Aorta (tissue), 5 donors: ENCODE measurements at regions not wholly inside any gene's neighbourhood (a gene's known extent, or its start where the extent isn't known, plus 50 kb on each side); places are given as distances from the start of the nearest gene placed in this dataset.
A peak's percentile ranks its signal among the peaks of the same experiment; 100 is the strongest.

ENCODE experiments used
- ATAC-seq: fragments of 200-7000 bp; cut with Tn5 transposase; one replicate; pipeline ENCODE4 v1.9.1; 2022; ENCODE audit warnings: moderate library complexity; ENCODE audit not compliant: low FRiP score
- DNase-seq, 2 donors: peaks; one replicate each; pipeline ENCODE4 v3.0.0-alpha.2; 2020
- H3K27ac ChIP-seq, 2 donors: one replicate each; pipeline ENCODE4 v1.5.1; 2013; ENCODE audit warnings: low read length in 2 of 2, mild to moderate bottlenecking in 2 of 2, moderate library complexity in 2 of 2, control low read depth in 1 of 2, inconsistent platforms in 1 of 2, low read depth in 1 of 2
- H3K27me3 ChIP-seq, 2 donors: one replicate each; pipeline ENCODE4 v1.6.1; 2013; ENCODE audit warnings: control low read depth in 1 of 2, low read length in 1 of 2, mild to moderate bottlenecking in 1 of 2, moderate library complexity in 1 of 2; ENCODE audit not compliant: insufficient read depth in 2 of 2, control insufficient read depth in 1 of 2
- H3K36me3 ChIP-seq, 2 donors: one replicate each; pipeline ENCODE4 v1.6.1; 2013; ENCODE audit warnings: control low read depth in 1 of 2, low read length in 1 of 2, mild to moderate bottlenecking in 1 of 2; ENCODE audit not compliant: insufficient read depth in 2 of 2, control insufficient read depth in 1 of 2
- H3K4me1 ChIP-seq, 2 donors: one replicate each; pipeline ENCODE4 v1.6.1; 2013; ENCODE audit warnings: low read length in 2 of 2, control low read depth in 1 of 2, mild to moderate bottlenecking in 1 of 2, moderate library complexity in 1 of 2; ENCODE audit not compliant: insufficient read depth in 2 of 2, control insufficient read depth in 1 of 2
- H3K4me3 ChIP-seq, 2 donors: one replicate each; pipeline ENCODE4 v1.5.1; 2013; ENCODE audit warnings: low read length in 2 of 2, control low read depth in 1 of 2, mild to moderate bottlenecking in 1 of 2
- H3K9me3 ChIP-seq: one replicate; pipeline ENCODE4 v1.6.1; 2013; ENCODE audit warnings: mild to moderate bottlenecking, low read length; ENCODE audit not compliant: control insufficient read depth
- WGBS, 2 donors: extraction: QIAGEN DNeasy Blood & Tissue Kit; methylation state at CpG; one replicate each; pipeline ENCODE4 v1.1.7; 2013; 5-methylcytosine and 5-hydroxymethylcytosine counted together
- intact Hi-C, 2 donors: fragments of 100-400 bp; cut with DNase I; formaldehyde crosslinking; loops; one replicate each; pipeline versions ENCODE4 v1.14.2 to v1.15.0; 2022
- donor health status: healthy with polysubstance abuse.
- donor health status: Bipolar disorder and iron deficiency.
- donor health status: DM: no; HTN: no; CAD: no.
- donor health status: DM: no; HTN: no; CAD: no.
- donor health status: DM: yes; HTN: yes; CAD: no.

- no peak overlapping the region for H3K4me3 ChIP-seq
- ATAC-seq (peak; percentile 29), DNase-seq (no peak)
- intact Hi-C loops: no loop called here
- H3K4me1 ChIP-seq: peaks cover 2% of the 10 kb centered on the region in 2 donors
- H3K27me3 ChIP-seq: no peaks in the 10 kb centered on the region
- 82 to 84% methylated on average over 6 of the region's 6 CpGs for WGBS, 2 donors
- H3K9me3 ChIP-seq: no peaks in the 10 kb centered on the region
- H3K27ac ChIP-seq: no peak overlapping the region
- H3K36me3 ChIP-seq: no peaks in the 10 kb centered on the region
These were observed 519.5 kb upstream of the CHAC2 start for GRCh38 chr2:53247956-53248735.

- Histone ChIP-seq H3K9me3 (no peaks in the 10 kb centered on the region), H3K36me3 (no peaks in the 10 kb centered on the region), H3K27ac (no peak overlapping the region), H3K27me3 (no peaks in the 10 kb centered on the region), H3K4me3 (no peak overlapping the region), H3K4me1 (no peaks in the 10 kb centered on the region)
- DNase-seq (no peak), ATAC-seq (no peak)
- intact Hi-C loops: no loop called here
These were observed 524.2 kb upstream of the CHAC2 start for GRCh38 chr2:53243430-53243829.

GRCh38 chr2:53242090-53242489 lies 525.5 kb upstream of the CHAC2 start:
- no peak overlapping the region for H3K4me3 ChIP-seq
- DNase-seq (no peak), ATAC-seq (no peak)
- no peaks in the 10 kb centered on the region for H3K27me3 ChIP-seq
- 72% methylated on average over 3 of the region's 3 CpGs for WGBS, 2 donors
- no peaks in the 10 kb centered on the region for H3K9me3 ChIP-seq
- no peak overlapping the region for H3K27ac ChIP-seq
- no peaks in the 10 kb centered on the region for H3K36me3 ChIP-seq
- no peaks in the 10 kb centered on the region for H3K4me1 ChIP-seq
- intact Hi-C loops: no loop called here

GRCh38 chr2:53235836-53236582 lies 531.6 kb upstream of the CHAC2 start:
- ATAC-seq: no peak
- intact Hi-C loops: no loop called here

GRCh38 chr2:53234548-53234903 lies 533.1 kb upstream of the CHAC2 start:
- Histone ChIP-seq H3K27me3 (no peaks in the 10 kb centered on the region), H3K4me3 (no peak overlapping the region), H3K4me1 (no peaks in the 10 kb centered on the region), H3K36me3 (no peaks in the 10 kb centered on the region), H3K27ac (no peak overlapping the region), H3K9me3 (no peaks in the 10 kb centered on the region)
- intact Hi-C loops: no loop called here
- ATAC-seq: no peak
- WGBS, 2 donors: 72 to 88% methylated on average over 1 of the region's 1 CpG
- DNase-seq: no peak

More at GRCh38 chr2:53235836-53236582, 531.6 kb upstream of the CHAC2 start:
- Histone ChIP-seq H3K36me3 (no peaks in the 10 kb centered on the region), H3K9me3 (no peaks in the 10 kb centered on the region), H3K27me3 (no peaks in the 10 kb centered on the region), H3K4me3 (no peak overlapping the region), H3K27ac (no peak overlapping the region), H3K4me1 (no peaks in the 10 kb centered on the region)
- 23 to 28% methylated on average over 1 of the region's 1 CpG for WGBS, 2 donors
- no peak for DNase-seq

GRCh38 chr2:53233759-53234547 lies 533.7 kb upstream of the CHAC2 start:
- Histone ChIP-seq H3K9me3 (no peaks in the 10 kb centered on the region), H3K4me1 (no peaks in the 10 kb centered on the region), H3K27me3 (no peaks in the 10 kb centered on the region), H3K27ac (no peak overlapping the region), H3K36me3 (no peaks in the 10 kb centered on the region), H3K4me3 (no peak overlapping the region)
- 94% methylated on average over 4 of the region's 4 CpGs for WGBS, 2 donors
- intact Hi-C loops: no loop called here
- DNase-seq: no peak
- no peak for ATAC-seq

- no peaks in the 10 kb centered on the region for H3K27me3 ChIP-seq
- H3K27ac ChIP-seq: no peak overlapping the region
- intact Hi-C loops: no loop called here
- no peak for ATAC-seq
- H3K4me1 ChIP-seq: no peaks in the 10 kb centered on the region
- 52 to 61% methylated on average over 3 of the region's 3 CpGs for WGBS, 2 donors
- no peaks in the 10 kb centered on the region for H3K9me3 ChIP-seq
- H3K36me3 ChIP-seq: no peaks in the 10 kb centered on the region
- H3K4me3 ChIP-seq: no peak overlapping the region
- no peak for DNase-seq
These were observed 535.7 kb upstream of the CHAC2 start for GRCh38 chr2:53231908-53232307.

GRCh38 chr2:53230691-53231090 lies 536.9 kb upstream of the CHAC2 start:
- intact Hi-C loops: no loop called here
- no peak overlapping the region for H3K27ac ChIP-seq
- DNase-seq: no peak
- no peaks in the 10 kb centered on the region for H3K4me1 ChIP-seq
- H3K9me3 ChIP-seq: no peaks in the 10 kb centered on the region
- H3K27me3 ChIP-seq: no peaks in the 10 kb centered on the region
- ATAC-seq: no peak
- no peak overlapping the region for H3K4me3 ChIP-seq
- H3K36me3 ChIP-seq: no peaks in the 10 kb centered on the region
- 88% methylated on average over 2 of the region's 2 CpGs for WGBS, 2 donors
